Cardiac muscle cell (in vitro differentiated cells and primary cell): ENCODE measurements at regions not wholly inside any gene's neighbourhood (a gene's known extent, or its start where the extent isn't known, plus 50 kb on each side); places are given as distances from the start of the nearest gene placed in this dataset.

Experiments
- DNase-seq, 2 donors: peaks; one replicate each; pipeline versions ENCODE4 v3.0.0 to v3.0.0-alpha.2; 2010 to 2017; ENCODE audit warnings: low read depth in 1 of 2, low spot score in 1 of 2
- H3K27ac ChIP-seq: fragments of 200-600 bp; sonication (generic); 2 replicates; pipeline ENCODE4 v1.5.1; 2016
- H3K27me3 ChIP-seq: fragments of 200-600 bp; sonication (generic); 2 replicates; pipeline ENCODE4 v1.6.0; 2016; ENCODE audit warnings: control low read depth
- H3K36me3 ChIP-seq: fragments of 200-600 bp; sonication (generic); 2 replicates; pipeline ENCODE4 v1.5.1; 2016; ENCODE audit warnings: control low read depth
- H3K4me1 ChIP-seq: fragments of 200-600 bp; sonication (generic); 2 replicates; pipeline ENCODE4 v1.8.1; 2017; ENCODE audit warnings: low read depth, mild to moderate bottlenecking, mixed run types
- H3K4me3 ChIP-seq: fragments of 200-600 bp; sonication (generic); 2 replicates; pipeline ENCODE4 v1.5.1; 2016; ENCODE audit warnings: mild to moderate bottlenecking
- H3K9me3 ChIP-seq: fragments of 200-600 bp; sonication (generic); 2 replicates; pipeline ENCODE4 v1.5.1; 2017; ENCODE audit warnings: low read depth, mild to moderate bottlenecking, control low read depth
- CTCF ChIP-seq: IDR thresholded peaks from 2 replicates; pipeline ENCODE4 v1.5.1; 2012; ENCODE audit warnings: low read depth, mild to moderate bottlenecking, low read length

GRCh38 chr20:60211618-60212463 is 253.6 kb downstream of the CDH26 start:
- H3K4me1 ChIP-seq: no peaks in the 10 kb centered on the region
- no peaks in the 10 kb centered on the region for H3K36me3 ChIP-seq
- H3K27ac ChIP-seq: no peak overlapping the region
- TF ChIP-seq CTCF: no peak
- no peaks in the 10 kb centered on the region for H3K27me3 ChIP-seq
- no peaks in the 10 kb centered on the region for H3K9me3 ChIP-seq
- no peak for DNase-seq
- H3K4me3 ChIP-seq: no peak overlapping the region

DNA sequence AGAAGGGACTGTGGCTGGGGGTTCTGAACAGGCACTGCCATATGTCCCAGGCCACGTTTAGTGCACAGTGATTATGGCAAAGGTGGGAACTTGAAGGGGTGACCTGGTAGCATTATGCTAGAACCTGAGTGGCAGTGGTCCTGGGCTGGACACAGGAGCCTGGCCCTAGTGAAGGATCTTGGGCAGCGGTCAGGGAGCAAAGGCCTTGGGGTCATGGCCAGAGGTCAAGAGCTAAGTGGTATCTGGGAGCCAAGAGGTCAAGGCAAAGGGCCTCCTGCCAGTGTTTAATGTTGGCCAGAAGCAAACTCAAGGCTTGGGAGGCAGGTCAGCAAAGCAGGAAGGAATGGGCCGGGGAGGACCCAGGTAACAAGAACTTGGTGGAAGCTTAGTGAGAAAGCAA is 254.5 kb downstream of the CDH26 start:
- Histone ChIP-seq H3K9me3 (no peaks in the 10 kb centered on the region), H3K27ac (no peak overlapping the region), H3K4me1 (no peaks in the 10 kb centered on the region), H3K4me3 (no peak overlapping the region), H3K27me3 (no peaks in the 10 kb centered on the region), H3K36me3 (no peaks in the 10 kb centered on the region)
- no peak for DNase-seq
- TF ChIP-seq CTCF: no peak

GRCh38 chr20:60213126-60213893 is 255.1 kb downstream of the CDH26 start:
- Histone ChIP-seq H3K27me3 (no peaks in the 10 kb centered on the region), H3K36me3 (no peaks in the 10 kb centered on the region), H3K9me3 (no peaks in the 10 kb centered on the region), H3K4me1 (no peaks in the 10 kb centered on the region), H3K27ac (no peak overlapping the region), H3K4me3 (no peak overlapping the region)
- TF ChIP-seq CTCF: no peak
- DNase-seq: no peak

- TF ChIP-seq CTCF: no peak
- H3K27ac ChIP-seq: no peak overlapping the region
- H3K27me3 ChIP-seq: no peaks in the 10 kb centered on the region
- H3K9me3 ChIP-seq: no peaks in the 10 kb centered on the region
- peak in 1 of 2 donors; percentile 17 for DNase-seq
- no peaks in the 10 kb centered on the region for H3K4me1 ChIP-seq
- no peak overlapping the region for H3K4me3 ChIP-seq
- no peaks in the 10 kb centered on the region for H3K36me3 ChIP-seq
These were observed 256.9 kb downstream of the CDH26 start for GRCh38 chr20:60214901-60215815.
